ENCODE measurements at regions not wholly inside any gene's neighbourhood (a gene's known extent, or its start where the extent isn't known, plus 50 kb on each side); places are given as distances from the start of the nearest gene placed in this dataset.

DNA sequence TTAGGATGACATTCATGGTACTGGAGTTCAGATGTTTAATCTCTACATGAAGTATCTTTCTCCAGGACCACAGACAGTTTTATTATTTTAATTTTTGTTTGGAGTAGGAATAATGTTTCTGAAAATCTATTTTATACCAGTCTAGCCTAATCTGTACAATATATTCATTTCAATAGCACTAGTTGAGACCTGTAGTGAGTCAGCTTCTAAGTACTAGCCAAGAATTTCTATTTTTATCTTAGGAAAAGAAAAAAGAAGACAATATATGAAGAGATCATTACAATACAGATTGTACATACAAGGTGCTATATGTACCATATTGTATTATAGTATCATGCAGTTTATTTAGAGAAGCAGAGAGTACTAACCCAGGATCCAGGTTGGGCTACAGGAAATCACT, 826.9 kb upstream of the PIK3C3 start:
- Histone ChIP-seq H4K20me1 (ENCODE audit: insufficient read depth) (no peaks in the 10 kb centered on the region), H2AFZ (ENCODE audit: low read depth) (no peak overlapping the region), H3K9ac (no peak overlapping the region), H3K4me2 (no peak overlapping the region), H3K27ac (no peak overlapping the region), H3K36me3 (ENCODE audit: insufficient read depth) (no peaks in the 10 kb centered on the region), H3K4me1 (ENCODE audit: low read depth, poor library complexity, severe bottlenecking) (no peaks in the 10 kb centered on the region), H3K4me3 (IDR thresholded peaks at IDR 0.05; ENCODE audit: insufficient read depth, low read depth, low read length) (no peak overlapping the region), H3K27me3 (ENCODE audit: insufficient read depth, low read depth) (no peaks in the 10 kb centered on the region), H3K79me2 (ENCODE audit: insufficient read depth, low read depth) (no peaks in the 10 kb centered on the region)
- TF ChIP-seq CTCF (conservative IDR thresholded peaks at IDR 0.05; ENCODE audit: low read depth, low read length) = no peak

GRCh38 chr18:41126541-41127235, 828.3 kb upstream of the PIK3C3 start:
- Histone ChIP-seq H3K4me2 (no peak overlapping the region), H4K20me1 (ENCODE audit: insufficient read depth) (no peaks in the 10 kb centered on the region), H3K79me2 (ENCODE audit: insufficient read depth, low read depth) (no peaks in the 10 kb centered on the region), H3K4me1 (ENCODE audit: low read depth, poor library complexity, severe bottlenecking) (no peaks in the 10 kb centered on the region), H3K27me3 (ENCODE audit: insufficient read depth, low read depth) (no peaks in the 10 kb centered on the region), H3K4me3 (IDR thresholded peaks at IDR 0.05; ENCODE audit: insufficient read depth, low read depth, low read length) (no peak overlapping the region), H2AFZ (ENCODE audit: low read depth) (no peak overlapping the region), H3K27ac (no peak overlapping the region), H3K9ac (no peak overlapping the region), H3K36me3 (ENCODE audit: insufficient read depth) (no peaks in the 10 kb centered on the region)
- no peak for TF ChIP-seq CTCF (conservative IDR thresholded peaks at IDR 0.05; ENCODE audit: low read depth, low read length)

GRCh38 chr18:41121116-41121826, 833.8 kb upstream of the PIK3C3 start:
- Histone ChIP-seq H3K4me1 (ENCODE audit: low read depth, poor library complexity, severe bottlenecking) (no peaks in the 10 kb centered on the region), H3K27me3 (ENCODE audit: insufficient read depth, low read depth) (no peaks in the 10 kb centered on the region), H3K27ac (no peak overlapping the region), H3K9ac (no peak overlapping the region), H3K79me2 (ENCODE audit: insufficient read depth, low read depth) (no peaks in the 10 kb centered on the region), H3K36me3 (ENCODE audit: insufficient read depth) (no peaks in the 10 kb centered on the region; the same call in 1 of the 2 replicates), H2AFZ (ENCODE audit: low read depth) (no peak overlapping the region), H3K4me2 (no peak overlapping the region), H4K20me1 (ENCODE audit: insufficient read depth) (no peaks in the 10 kb centered on the region), H3K4me3 (IDR thresholded peaks at IDR 0.05; ENCODE audit: insufficient read depth, low read depth, low read length) (no peak overlapping the region)
- no peak for TF ChIP-seq CTCF (conservative IDR thresholded peaks at IDR 0.05; ENCODE audit: low read depth, low read length)

- Histone ChIP-seq H3K4me2 (no peak overlapping the region), H4K20me1 (ENCODE audit: insufficient read depth) (no peaks in the 10 kb centered on the region), H3K27me3 (ENCODE audit: insufficient read depth, low read depth) (no peaks in the 10 kb centered on the region), H3K27ac (no peak overlapping the region), H3K79me2 (ENCODE audit: insufficient read depth, low read depth) (no peaks in the 10 kb centered on the region), H3K9ac (no peak overlapping the region), H3K4me3 (IDR thresholded peaks at IDR 0.05; ENCODE audit: insufficient read depth, low read depth, low read length) (no peak overlapping the region), H3K36me3 (ENCODE audit: insufficient read depth) (no peaks in the 10 kb centered on the region; the same call in 1 of the 2 replicates), H2AFZ (ENCODE audit: low read depth) (no peak overlapping the region), H3K4me1 (ENCODE audit: low read depth, poor library complexity, severe bottlenecking) (peaks cover 3% of the 10 kb centered on the region)
- TF ChIP-seq CTCF (conservative IDR thresholded peaks at IDR 0.05; ENCODE audit: low read depth, low read length) = no peak
Observed at GRCh38 chr18:41119031-41119430, 836.0 kb upstream of the PIK3C3 start.
